NB4 (cell line): ENCODE measurements at regions not wholly inside any gene's neighbourhood (a gene's known extent, or its start where the extent isn't known, plus 50 kb on each side); places are given as distances from the start of the nearest gene placed in this dataset.

Source experiments
- DNase-seq: peaks from one replicate; pipeline ENCODE4 v3.0.0; 2010; ENCODE audit warnings: low read depth
- H3K4me3 ChIP-seq: one replicate; pipeline ENCODE4 v1.5.1; 2011; ENCODE audit warnings: mild to moderate bottlenecking, low read depth, low read length, moderate library complexity
- CTCF ChIP-seq: IDR thresholded peaks from one replicate; pipeline ENCODE4 v1.5.1; 2012; ENCODE audit warnings: low read depth, low read length
- MAX ChIP-seq: IDR thresholded peaks from 2 replicates; pipeline ENCODE4 v1.6.1; 2011; ENCODE audit warnings: low read depth, low read length
- MYC ChIP-seq: IDR thresholded peaks from 2 replicates; pipeline ENCODE4 v1.6.1; 2011; ENCODE audit warnings: low read depth, low read length
- POLR2A ChIP-seq: IDR thresholded peaks from 2 replicates; pipeline ENCODE4 v1.6.1; 2011; ENCODE audit warnings: mild to moderate bottlenecking; ENCODE audit not compliant: insufficient read length; ENCODE audit errors: extremely low read depth

- H3K4me3 ChIP-seq: no peak overlapping the region
- no peak for DNase-seq
- no peak for TF ChIP-seq CTCF
- no peak for TF ChIP-seq POLR2A
- no peak for TF ChIP-seq MAX
- no peak for TF ChIP-seq MYC
Observed at GRCh38 chr7:156090988-156091387, 278.7 kb upstream of the SHH start.

- TF ChIP-seq MAX (peak; percentile 52), MYC (no peak)
- H3K4me3 ChIP-seq: no peak overlapping the region
- DNase-seq: no peak
Observed at GRCh38 chr7:156089222-156089621, 277.0 kb upstream of the SHH start.

- TF ChIP-seq CTCF: no peak
- TF ChIP-seq POLR2A: no peak
- TF ChIP-seq MYC: no peak
- TF ChIP-seq MAX: no peak
- H3K4me3 ChIP-seq: no peak overlapping the region
- no peak for DNase-seq
Observed at GRCh38 chr7:156088115-156088514, 275.9 kb upstream of the SHH start.

GRCh38 chr7:156082048-156083040 lies 270.1 kb upstream of the SHH start:
- H3K4me3 ChIP-seq: no peak overlapping the region
- no peak for DNase-seq
- TF ChIP-seq MYC: no peak
- no peak for TF ChIP-seq POLR2A
- no peak for TF ChIP-seq MAX
- TF ChIP-seq CTCF: no peak

GRCh38 chr7:156080596-156080995 lies 268.3 kb upstream of the SHH start:
- no peak overlapping the region for H3K4me3 ChIP-seq
- DNase-seq: no peak
- TF ChIP-seq CTCF (no peak), MAX (no peak), POLR2A (no peak), MYC (no peak)

GRCh38 chr7:156080046-156080445 lies 267.8 kb upstream of the SHH start:
- H3K4me3 ChIP-seq: no peak overlapping the region
- no peak for DNase-seq
- no peak for TF ChIP-seq MAX
- no peak for TF ChIP-seq MYC
- no peak for TF ChIP-seq CTCF
- TF ChIP-seq POLR2A: no peak
